ENCODE measurements at regions not wholly inside any gene's neighbourhood (a gene's known extent, or its start where the extent isn't known, plus 50 kb on each side); places are given as distances from the start of the nearest gene placed in this dataset.

DNA sequence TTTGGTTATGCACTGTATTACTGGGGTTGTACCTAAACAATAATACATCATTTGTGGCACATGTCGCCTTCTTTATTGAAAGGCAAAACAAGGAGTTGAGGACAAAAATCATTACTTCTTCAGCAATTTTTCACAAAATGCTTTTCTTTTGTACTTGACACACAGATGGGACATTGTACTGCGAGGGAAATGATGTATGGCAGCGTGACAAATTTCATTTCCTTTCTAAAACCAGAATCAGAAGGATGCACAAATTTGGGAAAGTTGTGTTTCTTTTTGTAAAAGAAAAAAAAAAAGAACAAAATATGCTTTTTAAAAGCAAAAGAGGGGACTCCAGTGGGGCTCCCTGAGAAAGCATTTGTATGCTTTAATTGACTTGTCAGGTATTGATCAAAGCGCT lies 394.0 kb upstream of the SLC35B3 start:
- Histone ChIP-seq H3K27me3 (ENCODE audit: control insufficient read depth, insufficient read depth, low read length, poor library complexity, severe bottlenecking) (no peaks in the 10 kb centered on the region), H3K9ac (ENCODE audit: extremely low read depth, low read length, poor library complexity, severe bottlenecking) (no peak overlapping the region), H3K4me1 (ENCODE audit: control insufficient read depth, insufficient read depth, low read length) (no peaks in the 10 kb centered on the region), H3K4me3 (ENCODE audit: low read length) (no peak overlapping the region), H3K36me3 (ENCODE audit: control insufficient read depth, insufficient read depth, low read length) (no peaks in the 10 kb centered on the region), H3K9me3 (ENCODE audit: control insufficient read depth, low read length) (no peaks in the 10 kb centered on the region), H3K27ac (ENCODE audit: low read depth, low read length) (no peak overlapping the region)
- no peak for DNase-seq
- 87 to 93% methylated on average over 4 of the region's 4 CpGs for WGBS, 2 experiments (ENCODE audit: insufficient coverage in 1 of 2, insufficient read length in 1 of 2)
- no peak for TF ChIP-seq CTCF (conservative IDR thresholded peaks at IDR 0.05)
- H3K9me3 Mint-ChIP-seq, result no peaks in the 10 kb centered on the region
- H3K27me3 Mint-ChIP-seq (ENCODE audit: insufficient read depth), result no peaks in the 10 kb centered on the region
- no peaks in the 10 kb centered on the region for H3K4me1 Mint-ChIP-seq
- no peaks in the 10 kb centered on the region for H3K36me3 Mint-ChIP-seq (ENCODE audit: low read depth)
- H3K4me3 Mint-ChIP-seq, result no peak overlapping the region
- H3K27ac Mint-ChIP-seq, result no peak overlapping the region

DNA sequence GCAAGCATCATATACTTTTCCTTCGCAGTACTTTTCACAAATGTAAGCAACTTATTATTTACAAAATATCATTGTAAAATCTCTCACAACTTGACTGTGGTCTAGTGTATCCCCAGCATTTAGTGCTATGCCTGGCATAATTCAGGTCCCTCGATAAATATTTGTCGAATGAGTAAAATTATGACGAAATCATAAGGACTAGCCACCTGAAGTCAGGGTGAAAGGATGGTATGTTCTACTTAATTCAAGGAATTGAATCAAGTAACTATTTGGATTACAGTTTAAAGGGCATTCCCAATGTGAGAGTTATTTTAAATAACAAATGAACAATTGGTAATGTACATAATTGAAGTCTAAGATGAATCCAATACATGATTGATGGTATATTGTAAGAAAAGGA lies 393.0 kb upstream of the SLC35B3 start:
- Histone ChIP-seq H3K9me3 (ENCODE audit: control insufficient read depth, low read length) (no peaks in the 10 kb centered on the region), H3K27me3 (ENCODE audit: control insufficient read depth, insufficient read depth, low read length, poor library complexity, severe bottlenecking) (no peaks in the 10 kb centered on the region), H3K4me1 (ENCODE audit: control insufficient read depth, insufficient read depth, low read length) (no peaks in the 10 kb centered on the region), H3K9ac (ENCODE audit: extremely low read depth, low read length, poor library complexity, severe bottlenecking) (no peak overlapping the region), H3K36me3 (ENCODE audit: control insufficient read depth, insufficient read depth, low read length) (no peaks in the 10 kb centered on the region), H3K27ac (ENCODE audit: low read depth, low read length) (no peak overlapping the region), H3K4me3 (ENCODE audit: low read length) (no peak overlapping the region)
- no peaks in the 10 kb centered on the region for H3K36me3 Mint-ChIP-seq (ENCODE audit: low read depth)
- no peak for TF ChIP-seq CTCF (conservative IDR thresholded peaks at IDR 0.05)
- no peaks in the 10 kb centered on the region for H3K9me3 Mint-ChIP-seq
- DNase-seq, result no peak
- no peaks in the 10 kb centered on the region for H3K27me3 Mint-ChIP-seq (ENCODE audit: insufficient read depth)
- H3K4me3 Mint-ChIP-seq, result no peak overlapping the region
- WGBS, 2 experiments (ENCODE audit: insufficient coverage in 1 of 2, insufficient read length in 1 of 2), result 89 to 95% methylated on average over 4 of the region's 4 CpGs
- no peak overlapping the region for H3K27ac Mint-ChIP-seq
- H3K4me1 Mint-ChIP-seq, result peaks cover 4% of the 10 kb centered on the region

GRCh38 chr6:8825726-8826125 lies 390.4 kb upstream of the SLC35B3 start:
- DNase-seq, result no peak
- Mint-ChIP-seq H3K9me3 (no peaks in the 10 kb centered on the region), H3K36me3 (ENCODE audit: low read depth) (no peaks in the 10 kb centered on the region), H3K27me3 (ENCODE audit: insufficient read depth) (no peaks in the 10 kb centered on the region), H3K4me3 (no peak overlapping the region), H3K27ac (no peak overlapping the region), H3K4me1 (peaks cover 9% of the 10 kb centered on the region)
- Histone ChIP-seq H3K9ac (ENCODE audit: extremely low read depth, low read length, poor library complexity, severe bottlenecking) (no peak overlapping the region), H3K4me1 (ENCODE audit: control insufficient read depth, insufficient read depth, low read length) (no peaks in the 10 kb centered on the region), H3K27me3 (ENCODE audit: control insufficient read depth, insufficient read depth, low read length, poor library complexity, severe bottlenecking) (no peaks in the 10 kb centered on the region), H3K27ac (ENCODE audit: low read depth, low read length) (no peak overlapping the region), H3K4me3 (ENCODE audit: low read length) (no peak overlapping the region), H3K36me3 (ENCODE audit: control insufficient read depth, insufficient read depth, low read length) (no peaks in the 10 kb centered on the region), H3K9me3 (ENCODE audit: control insufficient read depth, low read length) (no peaks in the 10 kb centered on the region)
- no peak for TF ChIP-seq CTCF (conservative IDR thresholded peaks at IDR 0.05)

Measured in endodermal cell (in vitro differentiated cells).